ENCODE measurements at regions not wholly inside any gene's neighbourhood (a gene's known extent, or its start where the extent isn't known, plus 50 kb on each side); places are given as distances from the start of the nearest gene placed in this dataset.

GRCh38 chr5:88384886-88385285 is 116.2 kb upstream of the TMEM161B start:
- Histone ChIP-seq H3K27me3 (ENCODE audit: control insufficient read depth in 1 of 2, insufficient read depth in 2 of 2, low read length in 2 of 2) (no peaks in the 10 kb centered on the region), H3K9me3 (ENCODE audit: control insufficient read depth in 1 of 2, low read length in 2 of 2) (no peaks in the 10 kb centered on the region), H3K9ac (ENCODE audit: low read depth in 1 of 2, low read length in 2 of 2) (no peak overlapping the region), H3K4me1 (ENCODE audit: control insufficient read depth in 1 of 2, insufficient read depth in 2 of 2, low read length in 2 of 2) (peaks cover 0 to 3% of the 10 kb centered on the region in 2 donors), H3K4me3 (ENCODE audit: low read depth in 1 of 2, low read length in 2 of 2) (no peak overlapping the region), H3K27ac (ENCODE audit: low read depth, low read length) (no peak overlapping the region), H3K36me3 (ENCODE audit: control insufficient read depth in 1 of 2, insufficient read depth in 2 of 2, low read length in 2 of 2) (no peaks in the 10 kb centered on the region)

GRCh38 chr5:88380332-88380731 is 111.7 kb upstream of the TMEM161B start:
- H3K9me3 ChIP-seq (ENCODE audit: control insufficient read depth in 1 of 2, low read length in 2 of 2) = no peaks in the 10 kb centered on the region
- H3K9ac ChIP-seq (ENCODE audit: low read depth in 1 of 2, low read length in 2 of 2) = no peak overlapping the region
- H3K4me3 ChIP-seq (ENCODE audit: low read depth in 1 of 2, low read length in 2 of 2) = no peak overlapping the region
- no peak overlapping the region for H3K27ac ChIP-seq (ENCODE audit: low read depth, low read length)
- no peaks in the 10 kb centered on the region for H3K36me3 ChIP-seq (ENCODE audit: control insufficient read depth in 1 of 2, insufficient read depth in 2 of 2, low read length in 2 of 2)
- H3K4me1 ChIP-seq (ENCODE audit: control insufficient read depth in 1 of 2, insufficient read depth in 2 of 2, low read length in 2 of 2) = peaks cover 16 to 19% of the 10 kb centered on the region in 2 donors
- no peaks in the 10 kb centered on the region for H3K27me3 ChIP-seq (ENCODE audit: control insufficient read depth in 1 of 2, insufficient read depth in 2 of 2, low read length in 2 of 2)

DNA sequence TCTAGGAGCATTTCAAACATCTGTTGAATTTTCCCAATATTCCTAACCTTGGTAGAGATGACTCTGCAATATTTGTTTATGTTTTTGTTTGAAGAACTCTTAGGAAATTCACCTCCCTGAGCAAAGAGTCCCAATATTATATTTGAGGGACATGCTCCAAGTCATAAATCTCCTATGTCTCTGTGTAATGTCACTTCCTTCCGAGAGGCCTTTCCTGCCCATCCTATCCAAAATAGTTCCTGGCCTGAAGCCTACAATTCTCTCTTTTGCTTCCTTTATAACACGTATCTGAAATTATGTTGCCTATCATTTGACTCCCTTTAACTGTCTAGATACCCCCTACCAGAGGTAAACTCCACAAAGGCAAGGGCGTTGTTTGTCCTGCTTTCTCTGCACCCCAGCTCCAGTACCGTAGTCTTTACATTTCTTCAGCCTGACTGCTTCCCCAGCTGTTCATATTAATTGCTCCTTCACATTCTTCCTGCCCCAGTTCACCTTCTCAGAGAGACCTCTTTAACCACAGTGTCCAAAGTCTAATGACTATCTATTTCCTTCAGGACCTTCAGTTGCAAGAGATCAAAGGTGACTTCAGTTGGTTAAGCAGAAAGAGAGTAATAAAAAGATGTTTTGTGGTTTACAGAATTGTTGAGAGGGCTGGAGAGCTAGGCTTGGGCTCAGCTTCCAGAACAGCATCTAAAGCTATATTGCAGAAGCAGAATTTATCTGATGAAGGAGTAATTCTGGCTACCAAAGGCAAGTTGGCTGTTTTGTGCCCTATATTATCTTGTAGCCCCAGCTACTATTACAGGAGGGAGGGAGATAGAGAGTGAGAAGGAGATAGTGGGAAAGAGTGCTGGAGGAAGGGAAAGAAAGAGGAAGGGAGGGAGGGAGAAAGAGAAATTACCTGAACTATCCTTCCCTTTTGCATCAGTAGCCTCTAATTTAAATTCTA is 109.3 kb upstream of the TMEM161B start:
- no peaks in the 10 kb centered on the region for H3K27me3 ChIP-seq (ENCODE audit: control insufficient read depth in 1 of 2, insufficient read depth in 2 of 2, low read length in 2 of 2)

GRCh38 chr5:88377240-88377639 is 108.6 kb upstream of the TMEM161B start:
- no peaks in the 10 kb centered on the region for H3K9me3 ChIP-seq (ENCODE audit: control insufficient read depth in 1 of 2, low read length in 2 of 2)
- peaks cover 16 to 19% of the 10 kb centered on the region in 2 donors for H3K4me1 ChIP-seq (ENCODE audit: control insufficient read depth in 1 of 2, insufficient read depth in 2 of 2, low read length in 2 of 2)
- H3K36me3 ChIP-seq (ENCODE audit: control insufficient read depth in 1 of 2, insufficient read depth in 2 of 2, low read length in 2 of 2) = no peaks in the 10 kb centered on the region
- H3K27ac ChIP-seq (ENCODE audit: low read depth, low read length) = no peak overlapping the region
- no peak overlapping the region for H3K4me3 ChIP-seq (ENCODE audit: low read depth in 1 of 2, low read length in 2 of 2)
- no peak overlapping the region for H3K9ac ChIP-seq (ENCODE audit: low read depth in 1 of 2, low read length in 2 of 2)
- H3K27me3 ChIP-seq (ENCODE audit: control insufficient read depth in 1 of 2, insufficient read depth in 2 of 2, low read length in 2 of 2) = no peaks in the 10 kb centered on the region

More for the DNA sequence above, 109.3 kb upstream of the TMEM161B start:
- Histone ChIP-seq H3K27ac (ENCODE audit: low read depth, low read length) (no peak overlapping the region), H3K9me3 (ENCODE audit: control insufficient read depth in 1 of 2, low read length in 2 of 2) (no peaks in the 10 kb centered on the region), H3K4me1 (ENCODE audit: control insufficient read depth in 1 of 2, insufficient read depth in 2 of 2, low read length in 2 of 2) (peaks cover 16 to 19% of the 10 kb centered on the region in 2 donors), H3K9ac (ENCODE audit: low read depth in 1 of 2, low read length in 2 of 2) (no peak overlapping the region), H3K36me3 (ENCODE audit: control insufficient read depth in 1 of 2, insufficient read depth in 2 of 2, low read length in 2 of 2) (no peaks in the 10 kb centered on the region), H3K4me3 (ENCODE audit: low read depth in 1 of 2, low read length in 2 of 2) (no peak overlapping the region)

GRCh38 chr5:88376728-88377127 is 108.1 kb upstream of the TMEM161B start:
- Histone ChIP-seq H3K36me3 (ENCODE audit: control insufficient read depth in 1 of 2, insufficient read depth in 2 of 2, low read length in 2 of 2) (no peaks in the 10 kb centered on the region), H3K27ac (ENCODE audit: low read depth, low read length) (no peak overlapping the region), H3K9me3 (ENCODE audit: control insufficient read depth in 1 of 2, low read length in 2 of 2) (no peaks in the 10 kb centered on the region), H3K4me1 (ENCODE audit: control insufficient read depth in 1 of 2, insufficient read depth in 2 of 2, low read length in 2 of 2) (peaks cover 16 to 19% of the 10 kb centered on the region in 2 donors), H3K9ac (ENCODE audit: low read depth in 1 of 2, low read length in 2 of 2) (no peak overlapping the region), H3K27me3 (ENCODE audit: control insufficient read depth in 1 of 2, insufficient read depth in 2 of 2, low read length in 2 of 2) (no peaks in the 10 kb centered on the region), H3K4me3 (ENCODE audit: low read depth in 1 of 2, low read length in 2 of 2) (no peak overlapping the region)

- Histone ChIP-seq H3K9ac (ENCODE audit: low read depth in 1 of 2, low read length in 2 of 2) (no peak overlapping the region), H3K36me3 (ENCODE audit: control insufficient read depth in 1 of 2, insufficient read depth in 2 of 2, low read length in 2 of 2) (no peaks in the 10 kb centered on the region), H3K4me1 (ENCODE audit: control insufficient read depth in 1 of 2, insufficient read depth in 2 of 2, low read length in 2 of 2) (peaks cover 16 to 19% of the 10 kb centered on the region in 2 donors), H3K27ac (ENCODE audit: low read depth, low read length) (no peak overlapping the region), H3K27me3 (ENCODE audit: control insufficient read depth in 1 of 2, insufficient read depth in 2 of 2, low read length in 2 of 2) (no peaks in the 10 kb centered on the region), H3K4me3 (ENCODE audit: low read depth in 1 of 2, low read length in 2 of 2) (no peak overlapping the region), H3K9me3 (ENCODE audit: control insufficient read depth in 1 of 2, low read length in 2 of 2) (no peaks in the 10 kb centered on the region)
These were observed 105.7 kb upstream of the TMEM161B start for GRCh38 chr5:88374391-88374790.

- H3K27me3 ChIP-seq (ENCODE audit: control insufficient read depth in 1 of 2, insufficient read depth in 2 of 2, low read length in 2 of 2) = no peaks in the 10 kb centered on the region
- H3K4me1 ChIP-seq (ENCODE audit: control insufficient read depth in 1 of 2, insufficient read depth in 2 of 2, low read length in 2 of 2) = no peaks in the 10 kb centered on the region
- H3K27ac ChIP-seq (ENCODE audit: low read depth, low read length) = no peak overlapping the region
- no peak overlapping the region for H3K9ac ChIP-seq (ENCODE audit: low read depth in 1 of 2, low read length in 2 of 2)
- H3K36me3 ChIP-seq (ENCODE audit: control insufficient read depth in 1 of 2, insufficient read depth in 2 of 2, low read length in 2 of 2) = no peaks in the 10 kb centered on the region
- no peak overlapping the region for H3K4me3 ChIP-seq (ENCODE audit: low read depth in 1 of 2, low read length in 2 of 2)
- no peaks in the 10 kb centered on the region for H3K9me3 ChIP-seq (ENCODE audit: control insufficient read depth in 1 of 2, low read length in 2 of 2)
These were observed 102.2 kb upstream of the TMEM161B start for GRCh38 chr5:88370824-88371223.

GRCh38 chr5:88368201-88368600 is 99.6 kb upstream of the TMEM161B start:
- no peaks in the 10 kb centered on the region for H3K9me3 ChIP-seq (ENCODE audit: control insufficient read depth in 1 of 2, low read length in 2 of 2)
- H3K4me1 ChIP-seq (ENCODE audit: control insufficient read depth in 1 of 2, insufficient read depth in 2 of 2, low read length in 2 of 2) = no peaks in the 10 kb centered on the region
- H3K27me3 ChIP-seq (ENCODE audit: control insufficient read depth in 1 of 2, insufficient read depth in 2 of 2, low read length in 2 of 2) = no peaks in the 10 kb centered on the region
- H3K36me3 ChIP-seq (ENCODE audit: control insufficient read depth in 1 of 2, insufficient read depth in 2 of 2, low read length in 2 of 2) = no peaks in the 10 kb centered on the region
- no peak overlapping the region for H3K9ac ChIP-seq (ENCODE audit: low read depth in 1 of 2, low read length in 2 of 2)
- H3K4me3 ChIP-seq (ENCODE audit: low read depth in 1 of 2, low read length in 2 of 2) = no peak overlapping the region
- H3K27ac ChIP-seq (ENCODE audit: low read depth, low read length) = no peak overlapping the region

- Histone ChIP-seq H3K9me3 (ENCODE audit: control insufficient read depth in 1 of 2, low read length in 2 of 2) (no peaks in the 10 kb centered on the region), H3K36me3 (ENCODE audit: control insufficient read depth in 1 of 2, insufficient read depth in 2 of 2, low read length in 2 of 2) (no peaks in the 10 kb centered on the region), H3K27me3 (ENCODE audit: control insufficient read depth in 1 of 2, insufficient read depth in 2 of 2, low read length in 2 of 2) (no peaks in the 10 kb centered on the region), H3K9ac (ENCODE audit: low read depth in 1 of 2, low read length in 2 of 2) (no peak overlapping the region), H3K4me1 (ENCODE audit: control insufficient read depth in 1 of 2, insufficient read depth in 2 of 2, low read length in 2 of 2) (no peaks in the 10 kb centered on the region), H3K27ac (ENCODE audit: low read depth, low read length) (no peak overlapping the region), H3K4me3 (ENCODE audit: low read depth in 1 of 2, low read length in 2 of 2) (no peak overlapping the region)
These were observed 96.3 kb upstream of the TMEM161B start for GRCh38 chr5:88364991-88365390.

DNA sequence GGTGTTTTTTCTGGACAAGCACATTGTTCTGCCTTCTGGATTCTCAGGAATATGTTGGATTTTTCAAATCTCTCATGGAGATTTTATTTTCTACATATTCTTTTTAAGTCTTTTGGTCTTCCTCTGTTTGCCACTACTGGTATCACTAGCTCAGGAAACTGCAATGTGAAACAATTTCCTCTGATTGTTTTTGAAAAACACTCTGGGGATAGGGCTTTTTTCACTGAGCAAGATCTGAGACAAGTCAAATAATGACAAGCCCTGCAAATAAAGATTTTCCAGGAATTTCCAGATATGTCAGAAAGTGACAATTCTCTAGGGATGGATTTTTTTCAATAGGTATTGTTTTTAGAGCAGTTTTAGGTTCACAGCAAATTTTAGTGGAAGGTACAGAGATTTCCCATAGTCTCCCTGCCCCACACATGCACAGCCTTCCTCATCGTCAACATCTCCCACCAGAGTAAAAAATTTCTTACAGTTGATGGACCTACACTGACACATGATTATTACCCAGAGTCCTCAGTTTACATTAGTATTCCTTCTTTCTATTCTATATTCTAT is 86.9 kb upstream of the TMEM161B start:
- Histone ChIP-seq H3K9ac (ENCODE audit: low read depth in 1 of 2, low read length in 2 of 2) (no peak overlapping the region), H3K27me3 (ENCODE audit: control insufficient read depth in 1 of 2, insufficient read depth in 2 of 2, low read length in 2 of 2) (no peaks in the 10 kb centered on the region), H3K27ac (ENCODE audit: low read depth, low read length) (no peak overlapping the region), H3K4me1 (ENCODE audit: control insufficient read depth in 1 of 2, insufficient read depth in 2 of 2, low read length in 2 of 2) (no peaks in the 10 kb centered on the region), H3K4me3 (ENCODE audit: low read depth in 1 of 2, low read length in 2 of 2) (no peak overlapping the region), H3K36me3 (ENCODE audit: control insufficient read depth in 1 of 2, insufficient read depth in 2 of 2, low read length in 2 of 2) (no peaks in the 10 kb centered on the region), H3K9me3 (ENCODE audit: control insufficient read depth in 1 of 2, low read length in 2 of 2) (no peaks in the 10 kb centered on the region)

Data from duodenal mucosa (tissue), 2 donors.